ENCODE measurements at regions not wholly inside any gene's neighbourhood (a gene's known extent, or its start where the extent isn't known, plus 50 kb on each side); places are given as distances from the start of the nearest gene placed in this dataset.
A peak's percentile ranks its signal among the peaks of the same experiment; 100 is the strongest.

DNA sequence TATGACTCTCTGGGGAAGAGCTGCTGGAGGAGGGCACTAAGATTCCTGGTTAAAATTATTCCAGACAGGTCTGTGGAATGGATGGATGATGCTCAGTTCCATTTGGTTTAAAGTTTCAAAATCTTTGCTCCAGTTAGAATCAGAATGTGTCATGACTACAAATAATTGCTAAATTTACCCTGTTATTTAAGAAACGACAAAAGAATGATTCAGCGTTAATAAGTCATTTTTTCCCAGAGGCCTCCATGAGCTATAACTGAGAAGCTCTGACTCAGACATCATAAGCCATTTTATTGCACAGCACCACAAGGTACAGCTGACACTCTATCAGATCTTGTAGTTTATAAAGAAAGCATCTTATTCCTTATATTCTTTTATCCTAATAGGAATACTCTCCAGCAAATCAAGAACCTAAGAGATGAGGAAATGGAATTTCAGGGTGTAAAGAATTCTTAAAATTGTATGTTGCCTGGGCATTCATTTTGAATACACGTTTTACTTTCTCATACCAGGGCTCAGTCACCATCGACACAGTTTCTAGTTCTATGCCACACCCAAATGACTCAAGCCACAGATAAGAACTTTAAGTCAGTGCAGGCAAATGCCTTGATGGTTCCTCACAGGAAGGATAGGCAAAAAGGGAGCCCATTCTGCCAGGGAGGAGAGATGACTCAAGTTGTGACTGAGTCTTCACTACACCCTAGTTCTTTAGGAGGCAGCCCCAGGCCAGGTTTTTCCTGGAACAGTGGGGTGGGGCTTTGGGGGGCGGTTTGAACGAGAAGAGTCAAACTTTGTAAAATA lies 636.0 kb downstream of the MMUT start:
- Histone ChIP-seq H4K20me1 (ENCODE audit: low read length) (no peaks in the 10 kb centered on the region), H3K4me1 (ENCODE audit: insufficient read depth, low read length) (peaks cover 45% of the 10 kb centered on the region), H3K9ac (ENCODE audit: low read length) (peak overlapping the region; percentile 93), H3K9me2 (replicated peaks; ENCODE audit: low read length) (no peaks in the 10 kb centered on the region), H3K36me3 (ENCODE audit: low read depth, low read length) (peaks cover 8% of the 10 kb centered on the region; the same call in 1 of the 2 replicates), H3K4me3 (ENCODE audit: low read length) (peak overlapping the region; percentile 55), H3K27ac (ENCODE audit: low read length) (peak overlapping the region; percentile 99), H2AFZ (ENCODE audit: low read length) (peak overlapping the region; percentile 63), H3K79me2 (ENCODE audit: low read length) (no peaks in the 10 kb centered on the region), H3K4me2 (ENCODE audit: low read length) (peak overlapping the region; percentile 80), H3K9me3 (ENCODE audit: low read length) (no peaks in the 10 kb centered on the region), H3K27me3 (ENCODE audit: low read length) (no peaks in the 10 kb centered on the region), H3F3A (ENCODE audit: low read length, unreplicated experiment) (peaks cover 23% of the 10 kb centered on the region)
- peak; percentile 88 for ATAC-seq
- intact Hi-C loops (cut with micrococcal nuclease) = loop anchor here (1.0 to 5.0 kb wide), 13 partner anchors 61 to 1038 kb away; no protein-coding TSS in a partner anchor
- TF ChIP-seq EZH2phosphoT487 (IDR thresholded peaks at IDR 0.05; ENCODE audit: borderline replicate concordance, low read length) = no peak
- BruUV-seq (replicated peaks) = TSS peak; percentile 85
- ChIA-PET POLR2A (ENCODE audit: unreplicated experiment) (interaction anchor here (0.5 to 0.7 kb wide), 5 partner anchors 52 to 1004 kb away, joined by 3 to 8 read pairs (median 3); no protein-coding TSS in a partner anchor), CTCF (interaction anchor here (0.6 to 1.4 kb wide), 4 partner anchors 43 to 595 kb away, joined by 3 to 9 read pairs (median 4); no protein-coding TSS in a partner anchor)
- peak; percentile 99 for DNase-seq

- Histone ChIP-seq H3K4me2 (ENCODE audit: low read length) (peak overlapping the region; percentile 78), H4K20me1 (ENCODE audit: low read length) (no peaks in the 10 kb centered on the region), H3K27ac (ENCODE audit: low read length) (peak overlapping the region; percentile 99), H3F3A (ENCODE audit: low read length, unreplicated experiment) (peaks cover 23% of the 10 kb centered on the region), H2AFZ (ENCODE audit: low read length) (peak overlapping the region; percentile 56), H3K9me2 (replicated peaks; ENCODE audit: low read length) (no peaks in the 10 kb centered on the region), H3K27me3 (ENCODE audit: low read length) (no peaks in the 10 kb centered on the region), H3K9me3 (ENCODE audit: low read length) (no peaks in the 10 kb centered on the region), H3K4me1 (ENCODE audit: insufficient read depth, low read length) (peaks cover 45% of the 10 kb centered on the region), H3K79me2 (ENCODE audit: low read length) (no peaks in the 10 kb centered on the region), H3K36me3 (ENCODE audit: low read depth, low read length) (peaks cover 8% of the 10 kb centered on the region; the same call in 1 of the 2 replicates), H3K9ac (ENCODE audit: low read length) (peak overlapping the region; percentile 93), H3K4me3 (ENCODE audit: low read length) (peak overlapping the region; percentile 50)
- TF ChIP-seq CTCF (conservative IDR thresholded peaks at IDR 0.05; ENCODE audit: low read depth, low read length) = no peak
- ATAC-seq (no peak), DNase-seq (peak; percentile 60)
- intact Hi-C loops (cut with micrococcal nuclease) = loop anchor here (1.0 to 5.0 kb wide), 9 partner anchors 60 to 1037 kb away; no protein-coding TSS in a partner anchor
- ChIA-PET POLR2A (ENCODE audit: unreplicated experiment) (interaction anchor here (0.7 kb wide), 1 partner anchor 1003 kb away, joined by 3 read pairs; no protein-coding TSS in a partner anchor), CTCF (interaction anchor here (1.4 kb wide), 1 partner anchor 61 kb away, joined by 9 read pairs; no protein-coding TSS in a partner anchor)
- BruUV-seq (replicated peaks) = no TSS peak
Observed at GRCh38 chr6:48826152-48826515, 636.9 kb downstream of the MMUT start.

GRCh38 chr6:48825501-48826151 lies 637.4 kb downstream of the MMUT start:
- Histone ChIP-seq H3K4me3 (ENCODE audit: low read length) (peak overlapping the region; percentile 50), H3K27ac (ENCODE audit: low read length) (peak overlapping the region; percentile 99), H3K9ac (ENCODE audit: low read length) (peak overlapping the region; percentile 93), H3K27me3 (ENCODE audit: low read length) (no peaks in the 10 kb centered on the region), H3K79me2 (ENCODE audit: low read length) (no peaks in the 10 kb centered on the region), H3K4me1 (ENCODE audit: insufficient read depth, low read length) (peaks cover 45% of the 10 kb centered on the region), H3F3A (ENCODE audit: low read length, unreplicated experiment) (peaks cover 23% of the 10 kb centered on the region), H2AFZ (ENCODE audit: low read length) (peak overlapping the region; percentile 56), H3K9me2 (replicated peaks; ENCODE audit: low read length) (no peaks in the 10 kb centered on the region), H4K20me1 (ENCODE audit: low read length) (no peaks in the 10 kb centered on the region), H3K4me2 (ENCODE audit: low read length) (peak overlapping the region; percentile 78), H3K9me3 (ENCODE audit: low read length) (no peaks in the 10 kb centered on the region), H3K36me3 (ENCODE audit: low read depth, low read length) (peaks cover 8% of the 10 kb centered on the region; the same call in 1 of the 2 replicates)
- ATAC-seq (peak; percentile 9; the same call in 1 of the 2 replicates), DNase-seq (peak; percentile 78)
- no TSS peak for BruUV-seq (replicated peaks)
- ChIA-PET CTCF (no interaction called here), POLR2A (ENCODE audit: unreplicated experiment) (no interaction called here)
- intact Hi-C loops (cut with micrococcal nuclease) = loop anchor here (1.0 to 5.0 kb wide), 9 partner anchors 59 to 1037 kb away; no protein-coding TSS in a partner anchor
- TF ChIP-seq CTCF (conservative IDR thresholded peaks at IDR 0.05; ENCODE audit: low read depth, low read length) (no peak), EZH2 (IDR thresholded peaks at IDR 0.05; ENCODE audit: low read length, unreplicated experiment) (no peak), EZH2phosphoT487 (IDR thresholded peaks at IDR 0.05; ENCODE audit: borderline replicate concordance, low read length) (no peak)

All from PC-3 (cell line).